ENCODE measurements at regions not wholly inside any gene's neighbourhood (a gene's known extent, or its start where the extent isn't known, plus 50 kb on each side); places are given as distances from the start of the nearest gene placed in this dataset.

DNA sequence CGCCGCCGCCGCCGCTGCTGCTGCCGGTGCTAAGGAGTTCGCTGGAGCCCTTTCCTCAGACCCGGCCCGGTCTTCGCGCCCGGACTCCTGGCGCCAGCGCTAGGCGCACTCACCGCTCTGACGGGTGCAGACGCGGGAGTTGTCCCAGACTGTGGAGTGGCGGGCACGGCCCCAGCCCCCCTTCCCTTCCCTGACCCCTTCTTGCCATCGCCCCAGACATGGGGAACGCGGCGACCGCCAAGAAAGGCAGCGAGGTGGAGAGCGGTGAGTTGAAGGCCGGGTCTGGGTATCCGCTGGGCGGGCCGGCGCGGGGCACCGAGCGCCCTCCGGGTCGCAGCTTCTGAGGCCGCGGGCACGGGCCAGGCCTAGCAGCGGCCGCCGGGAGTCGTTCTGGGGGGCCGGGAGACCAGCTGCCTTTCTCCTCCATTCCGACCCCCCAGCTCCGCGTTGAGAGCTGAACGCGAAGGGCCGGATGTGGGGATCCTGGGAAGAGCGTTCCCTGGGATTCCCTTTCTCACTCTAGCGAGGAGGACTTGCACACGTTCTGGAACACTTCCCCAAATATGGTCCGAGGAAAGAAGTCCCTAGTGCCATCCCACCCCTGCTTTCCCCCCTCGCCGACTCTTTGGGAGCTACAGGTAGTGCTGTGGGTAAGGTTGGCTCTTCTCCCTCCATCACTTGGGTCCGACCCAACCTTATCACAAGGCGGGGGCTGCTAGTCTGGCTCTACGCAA is 65.8 kb upstream of the PRKACB start:
- no peak overlapping the region for H2BK20ac ChIP-seq (ENCODE audit: low read depth, low read length, poor library complexity, severe bottlenecking)
- Mint-ChIP-seq H3K36me3 (ENCODE audit: insufficient read depth in 1 of 3, low read depth in 3 of 3) (no peaks in the 10 kb centered on the region; a peak in 1 of 7 replicates), H3K4me1 (peaks cover 13% of the 10 kb centered on the region in 2 experiments), H3K4me3 (peak overlapping the region; percentile 89 to 93), H3K27ac (peak overlapping the region in 2 of 3 experiments; percentile 62 to 81; a peak in 4 of 7 replicates), H3K27me3 (ENCODE audit: low read depth) (no peaks in the 10 kb centered on the region), H3K9me3 (no peaks in the 10 kb centered on the region)
- H3K4ac ChIP-seq (ENCODE audit: low read depth, low read length): no peak overlapping the region
- no peak overlapping the region for H2AFZ ChIP-seq (ENCODE audit: low read length)
- H4K8ac ChIP-seq (replicated peaks; ENCODE audit: insufficient read length, low read depth, low read length): no peak overlapping the region
- H3K79me2 ChIP-seq (ENCODE audit: insufficient read depth, low read length): peaks cover 2% of the 10 kb centered on the region; the same call in 1 of the 2 replicates
- no peak overlapping the region for H4K5ac ChIP-seq (ENCODE audit: insufficient read length, low read depth, low read length)
- H2BK12ac ChIP-seq (ENCODE audit: insufficient read length, low read depth, low read length): no peak overlapping the region
- H3K9ac ChIP-seq (ENCODE audit: extremely low read depth, insufficient read length, low read length): peak overlapping the region; percentile 41
- no peak for DNase-seq
- H3K23ac ChIP-seq (ENCODE audit: insufficient read length, low read depth, low read length): no peak overlapping the region
- H3K56ac ChIP-seq (ENCODE audit: insufficient read length, low read depth, low read length): no peak overlapping the region
- WGBS (ENCODE audit: extremely low coverage, insufficient read length, low lambda C conversion rate): no CpG with 5 or more reads among the region's 61 CpGs
- no peak overlapping the region for H3K27ac ChIP-seq (ENCODE audit: insufficient read length, low read depth, low read length)
- no peak overlapping the region for H2BK5ac ChIP-seq (ENCODE audit: insufficient read length, low read length)
- H3K27me3 ChIP-seq (ENCODE audit: insufficient read depth, low read length): no peaks in the 10 kb centered on the region
- peak overlapping the region; percentile 54 for H3K14ac ChIP-seq (ENCODE audit: insufficient read depth, low read length)
- H3K9me3 ChIP-seq (ENCODE audit: control insufficient read depth, low read depth, low read length): no peaks in the 10 kb centered on the region
- no peak overlapping the region for H2AK5ac ChIP-seq (ENCODE audit: insufficient read length, low read length)
- H2BK15ac ChIP-seq (ENCODE audit: low read depth, low read length): no peak overlapping the region
- TF ChIP-seq, protein P1, sequence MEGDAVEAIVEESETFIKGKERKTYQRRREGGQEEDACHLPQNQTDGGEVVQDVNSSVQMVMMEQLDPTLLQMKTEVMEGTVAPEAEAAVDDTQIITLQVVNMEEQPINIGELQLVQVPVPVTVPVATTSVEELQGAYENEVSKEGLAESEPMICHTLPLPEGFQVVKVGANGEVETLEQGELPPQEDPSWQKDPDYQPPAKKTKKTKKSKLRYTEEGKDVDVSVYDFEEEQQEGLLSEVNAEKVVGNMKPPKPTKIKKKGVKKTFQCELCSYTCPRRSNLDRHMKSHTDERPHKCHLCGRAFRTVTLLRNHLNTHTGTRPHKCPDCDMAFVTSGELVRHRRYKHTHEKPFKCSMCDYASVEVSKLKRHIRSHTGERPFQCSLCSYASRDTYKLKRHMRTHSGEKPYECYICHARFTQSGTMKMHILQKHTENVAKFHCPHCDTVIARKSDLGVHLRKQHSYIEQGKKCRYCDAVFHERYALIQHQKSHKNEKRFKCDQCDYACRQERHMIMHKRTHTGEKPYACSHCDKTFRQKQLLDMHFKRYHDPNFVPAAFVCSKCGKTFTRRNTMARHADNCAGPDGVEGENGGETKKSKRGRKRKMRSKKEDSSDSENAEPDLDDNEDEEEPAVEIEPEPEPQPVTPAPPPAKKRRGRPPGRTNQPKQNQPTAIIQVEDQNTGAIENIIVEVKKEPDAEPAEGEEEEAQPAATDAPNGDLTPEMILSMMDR (conservative IDR thresholded peaks at IDR 0.05): no peak
- H4K91ac ChIP-seq (ENCODE audit: insufficient read length, low read depth, low read length): no peak overlapping the region
- H4K20me1 ChIP-seq (ENCODE audit: control insufficient read depth, insufficient read depth, insufficient read length): no peaks in the 10 kb centered on the region
- peaks cover 6% of the 10 kb centered on the region for H3K23me2 ChIP-seq (ENCODE audit: insufficient read length, low read depth, low read length, poor library complexity, severe bottlenecking)
- peak overlapping the region; percentile 52 for H3K18ac ChIP-seq (ENCODE audit: insufficient read length, low read depth, low read length)
- H3T11ph ChIP-seq (ENCODE audit: low read length): no peak overlapping the region
- peak overlapping the region; percentile 72 for H3K4me2 ChIP-seq (ENCODE audit: insufficient read depth, insufficient read length, low read length)
- no peaks in the 10 kb centered on the region for H3K79me1 ChIP-seq (ENCODE audit: insufficient read depth, low read depth, low read length, poor library complexity, severe bottlenecking)
- no peak overlapping the region for H2BK120ac ChIP-seq (ENCODE audit: low read depth, low read length, poor library complexity, severe bottlenecking)
- H3K4me1 ChIP-seq (ENCODE audit: insufficient read depth, low read length): no peaks in the 10 kb centered on the region; the same call in 1 of the 2 replicates

All from H9 (cell line).